ENCODE measurements at regions not wholly inside any gene's neighbourhood (a gene's known extent, or its start where the extent isn't known, plus 50 kb on each side); places are given as distances from the start of the nearest gene placed in this dataset.

DNA sequence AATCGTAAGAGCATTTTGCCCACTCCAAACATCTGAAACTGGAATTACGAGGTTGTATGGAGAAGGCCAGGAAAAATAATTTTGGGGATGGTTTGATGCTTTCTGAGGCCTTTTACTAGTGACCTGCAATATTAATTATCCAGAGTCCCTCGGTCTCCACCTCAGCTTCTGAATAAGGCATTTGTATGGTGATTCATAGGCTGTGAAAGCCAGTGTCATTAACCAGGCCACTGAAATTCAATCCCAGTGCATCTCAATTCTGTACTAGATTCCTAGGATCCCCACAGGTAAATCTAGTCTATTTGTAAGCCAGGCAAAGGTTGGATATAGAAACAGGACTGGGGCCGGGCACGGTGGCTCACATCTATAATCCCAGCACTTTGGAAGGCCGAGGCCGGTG, 135.4 kb upstream of the RBPJ start:
- TF ChIP-seq, protein P1, sequence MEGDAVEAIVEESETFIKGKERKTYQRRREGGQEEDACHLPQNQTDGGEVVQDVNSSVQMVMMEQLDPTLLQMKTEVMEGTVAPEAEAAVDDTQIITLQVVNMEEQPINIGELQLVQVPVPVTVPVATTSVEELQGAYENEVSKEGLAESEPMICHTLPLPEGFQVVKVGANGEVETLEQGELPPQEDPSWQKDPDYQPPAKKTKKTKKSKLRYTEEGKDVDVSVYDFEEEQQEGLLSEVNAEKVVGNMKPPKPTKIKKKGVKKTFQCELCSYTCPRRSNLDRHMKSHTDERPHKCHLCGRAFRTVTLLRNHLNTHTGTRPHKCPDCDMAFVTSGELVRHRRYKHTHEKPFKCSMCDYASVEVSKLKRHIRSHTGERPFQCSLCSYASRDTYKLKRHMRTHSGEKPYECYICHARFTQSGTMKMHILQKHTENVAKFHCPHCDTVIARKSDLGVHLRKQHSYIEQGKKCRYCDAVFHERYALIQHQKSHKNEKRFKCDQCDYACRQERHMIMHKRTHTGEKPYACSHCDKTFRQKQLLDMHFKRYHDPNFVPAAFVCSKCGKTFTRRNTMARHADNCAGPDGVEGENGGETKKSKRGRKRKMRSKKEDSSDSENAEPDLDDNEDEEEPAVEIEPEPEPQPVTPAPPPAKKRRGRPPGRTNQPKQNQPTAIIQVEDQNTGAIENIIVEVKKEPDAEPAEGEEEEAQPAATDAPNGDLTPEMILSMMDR (IDR thresholded peaks at IDR 0.05), result no peak
- no peak for TF ChIP-seq POLR2A (IDR thresholded peaks at IDR 0.05)
